Stimulated activated naive CD8-positive, alpha-beta T cell treated with anti-CD3 and anti-CD28 coated beads, Interleukin-15, amount 100 ng/mL, for 72 hours (primary cell): ENCODE measurements at regions not wholly inside any gene's neighbourhood (a gene's known extent, or its start where the extent isn't known, plus 50 kb on each side); places are given as distances from the start of the nearest gene placed in this dataset.
A peak's percentile ranks its signal among the peaks of the same experiment; 100 is the strongest.
"Not testable (repeated sequence)": the region's sequence is repeated elsewhere in the genome, so short reads cannot be mapped to it uniquely, and the experiment has no call there.

Experiments
- ATAC-seq: fragments of 150-1000 bp; cut with Tn5 transposase; 2 replicates; pipeline ENCODE4 v1.10.0; 2021; ENCODE audit warnings: mild to moderate bottlenecking, moderate library complexity
- DNase-seq, 2 donors: peaks; one replicate each; pipeline ENCODE4 v3.0.0; 2021 to 2022
- H3K27ac Mint-ChIP-seq, 2 donors: one replicate each; pipeline ENCODE4 v1.8.0; 2022; ENCODE audit warnings: mild to moderate bottlenecking in 2 of 2, mixed read lengths in 2 of 2, moderate library complexity in 2 of 2
- H3K27me3 Mint-ChIP-seq: one replicate; pipeline ENCODE4 v1.8.0; 2022; ENCODE audit warnings: mixed read lengths
- H3K4me1 Mint-ChIP-seq: one replicate; pipeline ENCODE4 v1.8.0; 2022; ENCODE audit warnings: mild to moderate bottlenecking, mixed read lengths
- H3K4me3 Mint-ChIP-seq, 2 donors: one replicate each; pipeline ENCODE4 v1.8.0; 2022; ENCODE audit warnings: mild to moderate bottlenecking in 2 of 2, mixed read lengths in 2 of 2, moderate library complexity in 1 of 2
- H3K9me3 Mint-ChIP-seq, 2 donors: one replicate each; pipeline ENCODE4 v1.8.0; 2022; ENCODE audit warnings: mixed read lengths in 2 of 2

- no peak for ATAC-seq
- H3K4me1 Mint-ChIP-seq: no peaks in the 10 kb centered on the region
- H3K4me3 Mint-ChIP-seq: no peak overlapping the region
- DNase-seq: no peak
- peaks cover 7 to 19% of the 10 kb centered on the region in 2 donors for H3K9me3 Mint-ChIP-seq
- no peak overlapping the region for H3K27ac Mint-ChIP-seq
- no peaks in the 10 kb centered on the region for H3K27me3 Mint-ChIP-seq
Observed at GRCh38 chr13:80884056-80884785, 543.3 kb upstream of the SPRY2 start.

GRCh38 chr13:80883545-80883944 lies 542.6 kb upstream of the SPRY2 start:
- Mint-ChIP-seq H3K9me3 (peaks cover 7 to 18% of the 10 kb centered on the region in 2 donors), H3K27me3 (no peaks in the 10 kb centered on the region), H3K27ac (no peak overlapping the region), H3K4me3 (no peak overlapping the region), H3K4me1 (no peaks in the 10 kb centered on the region)
- DNase-seq: no peak
- no peak for ATAC-seq

DNA sequence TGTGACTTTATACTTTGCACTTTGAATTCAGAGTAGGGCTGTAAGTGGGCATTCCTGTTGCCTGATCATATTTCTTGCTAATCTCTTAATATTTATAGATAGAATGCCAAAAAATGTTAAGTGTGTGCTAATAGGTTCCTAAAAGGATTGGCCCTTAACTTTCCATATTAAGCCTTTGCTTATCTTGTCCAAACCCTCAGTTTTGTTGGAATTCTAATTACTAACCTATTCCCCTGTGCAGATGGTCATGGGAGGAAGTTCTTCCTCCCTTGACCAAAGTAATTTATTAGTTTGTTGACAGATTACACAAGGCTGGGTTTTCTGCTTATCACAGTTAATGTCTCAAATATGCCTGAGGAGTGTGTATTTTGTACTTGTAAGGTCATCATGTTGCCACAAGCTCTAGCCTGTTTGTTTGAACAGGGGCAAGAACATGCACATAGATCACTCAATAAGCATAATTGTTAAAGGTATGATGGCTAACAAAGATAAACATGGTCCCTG lies 541.1 kb upstream of the SPRY2 start:
- Mint-ChIP-seq H3K9me3 (peaks cover 0 to 10% of the 10 kb centered on the region in 2 donors), H3K4me3 (no peak overlapping the region), H3K4me1 (no peaks in the 10 kb centered on the region), H3K27ac (peak overlapping the region in 1 of 2 donors; percentile 33), H3K27me3 (no peaks in the 10 kb centered on the region)
- ATAC-seq: no peak
- no peak for DNase-seq

GRCh38 chr13:80881495-80881894 lies 540.6 kb upstream of the SPRY2 start:
- Mint-ChIP-seq H3K9me3 (peaks cover 0 to 10% of the 10 kb centered on the region in 2 donors), H3K27ac (no peak overlapping the region), H3K4me3 (no peak overlapping the region), H3K4me1 (no peaks in the 10 kb centered on the region), H3K27me3 (no peaks in the 10 kb centered on the region)
- DNase-seq (no peak), ATAC-seq (no peak)

GRCh38 chr13:80881034-80881433 lies 540.1 kb upstream of the SPRY2 start:
- Mint-ChIP-seq H3K27me3 (no peaks in the 10 kb centered on the region), H3K4me3 (no peak overlapping the region), H3K27ac (no peak overlapping the region), H3K9me3 (peaks cover 0 to 10% of the 10 kb centered on the region in 2 donors), H3K4me1 (no peaks in the 10 kb centered on the region)
- DNase-seq: no peak
- ATAC-seq: no peak

DNA sequence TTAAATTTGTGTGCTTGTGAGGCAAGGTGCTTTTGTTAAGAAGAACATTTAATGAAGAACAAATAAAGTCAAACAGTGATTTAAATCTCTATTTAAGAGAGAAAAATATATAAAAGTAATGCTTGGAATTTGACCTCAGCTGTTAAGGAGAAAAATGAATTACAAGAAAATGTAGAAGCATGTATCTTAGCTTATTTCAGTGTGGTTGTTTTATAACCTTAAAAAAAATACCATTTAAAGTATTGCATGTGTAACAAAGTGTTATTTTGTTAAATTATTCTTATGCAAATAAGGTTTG lies 537.0 kb upstream of the SPRY2 start:
- no peak for ATAC-seq
- peaks cover 0 to 10% of the 10 kb centered on the region in 2 donors for H3K9me3 Mint-ChIP-seq
- no peak for DNase-seq
- no peak overlapping the region for H3K27ac Mint-ChIP-seq
- no peak overlapping the region for H3K4me3 Mint-ChIP-seq
- no peaks in the 10 kb centered on the region for H3K4me1 Mint-ChIP-seq
- no peaks in the 10 kb centered on the region for H3K27me3 Mint-ChIP-seq

- Mint-ChIP-seq H3K27ac (no peak overlapping the region), H3K27me3 (no peaks in the 10 kb centered on the region)
- no peak for ATAC-seq
Observed at GRCh38 chr13:80877209-80877943, 536.5 kb upstream of the SPRY2 start.

GRCh38 chr13:80873589-80873988 lies 532.7 kb upstream of the SPRY2 start:
- H3K27me3 Mint-ChIP-seq: no peaks in the 10 kb centered on the region
- H3K9me3 Mint-ChIP-seq: no peaks in the 10 kb centered on the region
- no peak for DNase-seq
- no peak overlapping the region for H3K4me3 Mint-ChIP-seq
- no peaks in the 10 kb centered on the region for H3K4me1 Mint-ChIP-seq
- H3K27ac Mint-ChIP-seq: no peak overlapping the region
- peak; percentile 60 for ATAC-seq

More at GRCh38 chr13:80877209-80877943, 536.5 kb upstream of the SPRY2 start:
- H3K4me1 Mint-ChIP-seq: no peaks in the 10 kb centered on the region
- peaks cover 0 to 10% of the 10 kb centered on the region in 2 donors for H3K9me3 Mint-ChIP-seq
- H3K4me3 Mint-ChIP-seq: no peak overlapping the region
- DNase-seq: no peak

- not testable (repeated sequence) for H3K4me1 Mint-ChIP-seq, H3K4me3 Mint-ChIP-seq, H3K27ac Mint-ChIP-seq, ATAC-seq, H3K27me3 Mint-ChIP-seq, H3K9me3 Mint-ChIP-seq, DNase-seq
Observed at GRCh38 chr13:80871971-80872370, 531.0 kb upstream of the SPRY2 start.

- H3K27me3 Mint-ChIP-seq: no peaks in the 10 kb centered on the region
- peaks cover 7 to 9% of the 10 kb centered on the region in 2 donors for H3K9me3 Mint-ChIP-seq
- no peak for ATAC-seq
- no peak overlapping the region for H3K4me3 Mint-ChIP-seq
- H3K4me1 Mint-ChIP-seq: no peaks in the 10 kb centered on the region
- no peak overlapping the region for H3K27ac Mint-ChIP-seq
- DNase-seq: no peak
Observed at GRCh38 chr13:80871481-80871880, 530.6 kb upstream of the SPRY2 start.

DNA sequence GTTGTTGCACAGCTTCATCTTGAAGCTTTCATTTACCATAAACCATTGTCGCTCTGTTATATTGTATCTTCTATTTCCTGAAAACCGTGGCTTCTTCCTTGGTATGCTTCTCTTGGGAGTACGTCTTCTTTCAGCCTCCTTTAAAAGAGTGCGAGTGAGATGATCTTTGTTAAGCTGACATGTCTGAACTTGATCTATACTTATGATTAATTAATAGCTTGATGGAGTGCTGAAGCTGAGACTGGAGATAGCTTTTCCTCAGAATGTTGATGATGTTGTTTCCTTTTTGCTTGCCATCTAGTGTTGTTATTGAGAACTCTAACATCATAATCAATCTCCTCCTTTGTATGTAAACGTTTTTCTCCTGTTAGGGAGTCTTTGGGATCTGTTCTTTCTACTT lies 529.3 kb upstream of the SPRY2 start:
- no peak overlapping the region for H3K27ac Mint-ChIP-seq
- peaks cover 7 to 9% of the 10 kb centered on the region in 2 donors for H3K9me3 Mint-ChIP-seq
- H3K4me1 Mint-ChIP-seq: no peaks in the 10 kb centered on the region
- H3K27me3 Mint-ChIP-seq: no peaks in the 10 kb centered on the region
- no peak overlapping the region for H3K4me3 Mint-ChIP-seq
- DNase-seq: no peak
- ATAC-seq: no peak

DNA sequence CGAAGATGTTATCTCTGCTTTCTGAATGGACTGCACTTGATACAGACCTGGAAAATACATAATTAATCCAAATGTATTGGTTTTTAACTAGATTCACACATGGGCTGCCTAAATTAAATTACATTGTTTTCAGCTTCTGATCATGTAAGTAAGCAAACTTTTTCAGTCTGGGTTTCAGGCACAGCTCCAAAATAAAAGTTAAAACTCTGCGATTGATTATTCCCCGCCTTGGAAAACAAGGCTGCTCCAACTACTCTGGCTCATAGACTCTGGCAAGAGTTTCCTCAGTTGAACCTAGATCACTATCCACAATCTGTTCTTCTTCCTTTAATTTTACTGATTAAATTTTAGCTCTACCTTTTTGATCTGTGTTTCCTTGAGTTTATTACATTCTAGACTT lies 526.0 kb upstream of the SPRY2 start:
- no peak overlapping the region for H3K27ac Mint-ChIP-seq
- ATAC-seq: no peak
- peaks cover 7 to 9% of the 10 kb centered on the region in 2 donors for H3K9me3 Mint-ChIP-seq
- H3K4me3 Mint-ChIP-seq: no peak overlapping the region
- H3K4me1 Mint-ChIP-seq: no peaks in the 10 kb centered on the region
- no peaks in the 10 kb centered on the region for H3K27me3 Mint-ChIP-seq
- no peak for DNase-seq

GRCh38 chr13:80865329-80865728 lies 524.4 kb upstream of the SPRY2 start:
- no peak overlapping the region for H3K4me3 Mint-ChIP-seq
- no peaks in the 10 kb centered on the region for H3K4me1 Mint-ChIP-seq
- ATAC-seq: no peak

GRCh38 chr13:80862456-80862855 lies 521.5 kb upstream of the SPRY2 start:
- H3K9me3 Mint-ChIP-seq: peaks cover 6 to 15% of the 10 kb centered on the region in 2 donors
- H3K4me1 Mint-ChIP-seq: no peaks in the 10 kb centered on the region
- no peak overlapping the region for H3K27ac Mint-ChIP-seq
- DNase-seq (no peak), ATAC-seq (no peak)
- H3K4me3 Mint-ChIP-seq: no peak overlapping the region
- H3K27me3 Mint-ChIP-seq: no peaks in the 10 kb centered on the region

More at GRCh38 chr13:80865329-80865728, 524.4 kb upstream of the SPRY2 start:
- H3K9me3 Mint-ChIP-seq: peaks cover 7 to 16% of the 10 kb centered on the region in 2 donors
- no peak overlapping the region for H3K27ac Mint-ChIP-seq
- no peaks in the 10 kb centered on the region for H3K27me3 Mint-ChIP-seq
- DNase-seq: no peak

- no peak overlapping the region for H3K27ac Mint-ChIP-seq
- H3K4me1 Mint-ChIP-seq: no peaks in the 10 kb centered on the region
- no peaks in the 10 kb centered on the region for H3K27me3 Mint-ChIP-seq
- H3K9me3 Mint-ChIP-seq: peaks cover 0 to 10% of the 10 kb centered on the region in 2 donors
- ATAC-seq (no peak), DNase-seq (no peak)
- no peak overlapping the region for H3K4me3 Mint-ChIP-seq
Observed at GRCh38 chr13:80860845-80861244, 519.9 kb upstream of the SPRY2 start.

GRCh38 chr13:80858131-80858530 lies 517.2 kb upstream of the SPRY2 start:
- H3K4me3 Mint-ChIP-seq: no peak overlapping the region
- no peaks in the 10 kb centered on the region for H3K4me1 Mint-ChIP-seq
- ATAC-seq: no peak
- no peak overlapping the region for H3K27ac Mint-ChIP-seq
- no peak for DNase-seq
- H3K9me3 Mint-ChIP-seq: peaks cover 0 to 10% of the 10 kb centered on the region in 2 donors
- no peaks in the 10 kb centered on the region for H3K27me3 Mint-ChIP-seq
